ENCODE measurements at regions not wholly inside any gene's neighbourhood (a gene's known extent, or its start where the extent isn't known, plus 50 kb on each side); places are given as distances from the start of the nearest gene placed in this dataset.
"Not testable (repeated sequence)": the region's sequence is repeated elsewhere in the genome, so short reads cannot be mapped to it uniquely, and the experiment has no call there.

DNA sequence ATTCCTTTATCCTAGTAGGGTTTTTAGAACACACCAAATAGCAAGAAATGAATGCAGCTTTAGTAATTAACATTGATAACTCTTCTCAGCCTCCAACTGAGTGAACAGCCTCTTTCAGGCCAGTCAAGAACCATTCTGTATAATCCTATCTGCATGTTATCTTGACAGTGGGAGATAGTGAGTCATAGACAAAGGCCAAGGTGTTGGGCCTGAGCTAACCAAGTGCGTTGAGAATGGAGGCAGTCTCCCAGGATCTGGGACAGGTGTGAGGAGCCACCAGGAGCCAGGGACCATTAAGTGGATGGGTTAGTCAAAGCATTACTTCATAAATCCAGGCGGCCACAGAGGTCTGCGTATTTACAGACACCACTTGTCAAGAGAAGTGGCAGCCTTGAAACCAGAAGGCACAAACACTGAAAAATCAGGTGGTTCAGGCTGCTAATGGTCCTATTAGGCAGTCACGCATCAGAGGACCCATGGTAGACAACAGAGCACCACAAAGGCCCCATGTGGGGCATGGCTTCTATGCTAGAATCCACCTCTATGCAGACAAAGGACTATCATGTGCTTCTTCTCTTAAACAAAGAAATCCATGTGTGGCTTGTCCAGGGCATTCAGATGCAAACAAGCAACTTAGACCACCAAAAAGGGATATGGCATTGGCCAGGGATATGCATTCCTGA lies 409.7 kb upstream of the PIK3R1 start:
- no peak for DNase-seq

DNA sequence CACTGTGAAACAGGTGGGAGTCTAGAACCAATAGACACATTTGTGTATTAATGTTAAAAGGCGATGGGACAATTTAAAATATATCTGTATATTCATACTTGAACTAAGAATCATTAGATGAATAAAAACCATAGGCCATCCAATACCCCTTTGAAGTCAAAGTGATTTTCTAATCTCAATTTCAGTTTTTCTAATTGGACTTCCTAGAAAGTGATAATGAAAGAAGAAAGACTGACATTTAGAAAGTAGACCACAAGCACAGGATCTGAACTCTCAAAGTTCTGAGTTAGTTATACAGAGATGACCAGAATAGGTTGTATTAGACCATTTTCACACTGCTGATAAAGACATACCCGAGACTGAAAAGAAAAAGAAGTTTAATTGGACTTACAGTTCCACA lies 412.8 kb upstream of the PIK3R1 start:
- DNase-seq: no peak

DNA sequence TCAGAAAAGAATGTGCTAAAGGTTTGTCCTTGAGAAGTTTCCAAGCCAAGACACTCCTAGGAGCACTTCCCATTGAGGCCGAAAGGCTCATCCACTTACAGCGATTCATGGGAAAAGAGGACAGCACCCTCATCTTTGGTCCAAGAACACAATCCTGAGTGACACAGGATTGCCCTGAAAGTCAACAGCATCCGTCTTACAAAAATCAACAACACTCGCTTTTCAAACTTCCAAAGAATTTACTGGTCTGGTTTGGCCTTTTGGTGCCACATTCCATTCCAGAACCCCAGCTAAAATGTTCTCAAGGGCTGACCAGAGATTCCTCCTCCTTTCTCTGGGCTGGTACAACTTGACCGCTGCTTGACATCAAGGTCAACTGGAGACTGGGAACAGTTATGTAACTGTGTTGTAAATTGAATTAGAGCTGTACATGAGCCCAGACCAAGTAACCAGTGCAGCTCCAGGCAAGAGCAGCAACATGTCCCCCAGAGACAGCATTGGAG lies 415.8 kb upstream of the PIK3R1 start:
- no peak for DNase-seq

DNA sequence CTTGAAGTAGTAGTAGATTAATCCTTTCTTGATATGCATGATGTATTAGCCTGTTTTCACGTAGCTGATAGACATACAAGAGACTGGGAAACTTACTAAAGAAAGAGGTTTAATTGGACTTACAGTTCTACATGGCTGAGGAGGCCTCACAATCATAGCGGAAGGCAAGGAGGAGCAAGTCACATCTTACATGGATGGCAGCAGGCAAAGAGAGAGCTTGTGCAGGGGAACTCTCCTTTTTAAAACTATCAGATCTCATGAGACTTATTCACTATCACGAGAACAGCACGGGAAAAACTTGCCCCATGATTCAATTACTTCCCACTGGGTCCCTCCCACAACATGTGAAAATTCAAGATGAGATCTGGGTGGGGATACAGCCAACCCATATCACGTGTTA lies 417.1 kb upstream of the PIK3R1 start:
- DNase-seq: not testable (repeated sequence)

DNA sequence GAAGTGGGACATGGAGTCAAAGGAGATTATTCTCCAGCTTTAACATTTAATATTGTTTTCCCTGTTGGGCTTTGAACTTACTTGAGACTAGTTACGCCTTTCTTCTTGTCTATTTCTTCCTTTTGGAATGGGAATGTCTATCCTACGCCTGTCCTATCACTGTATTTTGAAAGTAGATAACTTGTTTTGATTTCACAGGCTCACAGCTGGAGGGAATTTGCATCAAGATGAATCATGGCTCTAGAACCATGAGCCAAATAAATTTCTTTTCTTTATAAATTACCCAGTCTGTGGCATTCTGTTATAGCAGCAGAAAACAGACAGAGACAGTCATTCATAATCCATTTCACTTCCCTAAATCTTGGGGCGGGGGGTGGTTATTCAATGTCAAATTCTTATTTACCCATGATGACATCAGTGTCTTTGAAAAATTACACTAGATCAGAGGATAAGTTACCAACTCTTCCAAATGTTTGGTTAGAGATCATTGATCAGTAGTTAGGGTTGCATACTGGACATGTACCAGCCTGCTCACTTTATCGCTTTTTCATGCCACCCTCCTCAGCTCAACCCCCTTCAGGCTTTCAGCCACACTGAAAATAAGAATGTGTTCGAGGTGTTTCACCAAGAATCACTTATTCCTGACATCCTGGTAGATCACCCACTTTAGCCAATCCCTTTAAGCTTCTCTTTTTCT lies 419.6 kb upstream of the PIK3R1 start:
- DNase-seq: no peak

DNA sequence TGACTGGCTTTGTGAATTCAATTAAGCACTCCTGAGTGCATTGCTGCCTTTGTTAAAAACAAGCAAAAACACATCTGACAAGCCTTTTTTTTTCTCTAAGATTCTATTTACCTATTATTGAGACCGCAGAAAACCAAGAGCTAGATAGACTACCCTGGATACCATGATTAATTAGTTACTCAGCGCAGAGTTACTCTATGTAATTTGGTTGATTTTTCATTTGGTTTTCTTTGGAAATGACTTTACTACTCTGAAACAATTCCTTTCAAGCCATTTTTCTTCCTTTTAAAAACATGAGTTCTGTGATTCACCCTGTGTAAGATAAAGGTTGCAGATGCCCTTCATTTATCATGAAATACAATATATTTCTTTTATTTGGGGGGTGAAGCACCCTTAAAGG lies 421.6 kb upstream of the PIK3R1 start:
- no peak for DNase-seq

DNA sequence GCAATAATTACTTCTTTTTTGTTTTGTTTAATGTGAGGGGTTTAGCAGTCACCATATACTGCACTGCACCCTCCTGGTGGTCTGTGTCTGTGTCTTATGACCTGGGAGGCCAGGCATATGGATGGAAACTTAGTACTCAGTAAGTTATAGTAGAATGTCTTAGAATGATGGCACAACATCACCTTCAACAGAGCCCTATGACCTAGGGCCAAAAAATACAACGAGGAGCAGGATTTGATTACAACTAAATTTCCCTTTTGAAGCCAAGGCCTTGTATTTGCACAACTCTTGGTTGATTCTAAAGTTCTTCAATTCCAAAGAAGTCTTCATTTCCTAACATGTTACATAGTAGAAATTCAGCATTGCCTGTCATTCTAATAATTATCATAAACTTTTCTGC lies 422.1 kb upstream of the PIK3R1 start:
- no peak for DNase-seq

DNA sequence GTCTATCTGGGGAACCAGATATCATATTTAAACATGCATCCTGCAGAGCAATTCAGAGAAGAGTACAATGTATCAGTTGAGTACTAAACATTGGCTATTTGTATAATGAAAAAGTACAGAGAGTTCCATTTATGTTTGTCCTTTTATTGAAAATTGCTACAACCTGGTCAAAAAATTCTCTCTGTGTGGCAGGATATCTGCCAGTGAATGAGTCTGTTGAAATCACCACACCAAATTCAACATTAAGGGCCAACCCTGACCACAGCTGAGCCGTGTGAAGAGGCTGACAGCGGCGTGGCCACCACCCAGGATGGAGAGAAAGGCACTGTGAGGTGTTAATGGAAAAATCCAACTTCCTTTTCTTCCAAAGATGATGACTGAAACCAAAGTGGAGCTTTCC lies 422.7 kb upstream of the PIK3R1 start:
- DNase-seq: no peak

DNA sequence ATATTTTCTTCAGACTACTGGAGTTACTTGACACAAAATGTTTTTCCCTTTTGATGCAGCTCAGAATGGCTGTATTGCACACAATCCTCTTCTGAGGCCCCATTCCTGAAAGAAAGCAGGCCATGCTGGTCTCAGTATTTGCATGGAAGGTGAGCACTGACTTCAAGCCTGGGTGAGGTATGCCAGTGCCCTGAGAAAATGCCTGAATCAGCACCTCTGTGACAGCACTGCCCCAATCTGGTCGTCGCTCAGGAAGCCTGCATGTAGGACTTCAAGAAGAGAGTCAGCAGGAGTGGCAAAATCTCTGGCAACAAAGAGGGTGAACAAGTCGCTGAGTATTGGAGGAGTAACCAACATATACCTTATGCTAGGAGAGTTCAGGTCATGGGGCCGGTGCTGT lies 425.2 kb upstream of the PIK3R1 start:
- DNase-seq: no peak

DNA sequence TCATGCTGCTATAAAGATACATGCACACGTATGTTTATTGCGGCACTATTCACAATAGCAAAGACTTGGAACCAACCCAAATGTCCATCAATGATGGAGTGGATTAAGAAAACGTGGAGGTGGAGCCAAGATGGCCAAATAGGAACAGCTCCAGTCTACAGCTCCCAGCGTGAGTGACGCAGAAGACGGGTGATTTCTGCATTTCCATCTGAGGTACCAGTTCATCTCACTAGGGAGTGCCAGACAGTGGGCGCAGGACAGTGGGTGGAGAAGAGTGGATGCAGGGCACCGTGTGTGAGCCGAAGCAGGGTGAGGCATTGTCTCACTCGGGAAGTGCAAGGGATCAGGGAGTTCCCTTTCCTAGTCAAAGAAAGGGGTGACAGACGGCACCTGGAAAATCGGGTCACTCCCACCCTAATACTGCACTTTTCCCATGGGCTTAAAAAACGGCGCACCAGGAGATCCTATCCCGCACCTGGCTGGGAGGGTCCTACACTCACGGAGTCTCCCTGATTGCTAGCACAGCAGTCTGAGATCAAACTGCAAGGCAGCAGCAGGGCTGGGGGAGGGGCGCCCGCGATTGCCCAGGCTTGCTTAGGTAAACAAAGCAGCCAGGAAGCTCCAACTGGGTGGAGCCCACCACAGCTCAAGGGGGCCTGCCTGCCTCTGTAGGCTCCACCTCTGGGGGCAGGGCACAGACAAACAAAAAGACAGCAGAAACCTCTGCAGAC lies 435.5 kb upstream of the PIK3R1 start:
- not testable (repeated sequence) for DNase-seq

DNA sequence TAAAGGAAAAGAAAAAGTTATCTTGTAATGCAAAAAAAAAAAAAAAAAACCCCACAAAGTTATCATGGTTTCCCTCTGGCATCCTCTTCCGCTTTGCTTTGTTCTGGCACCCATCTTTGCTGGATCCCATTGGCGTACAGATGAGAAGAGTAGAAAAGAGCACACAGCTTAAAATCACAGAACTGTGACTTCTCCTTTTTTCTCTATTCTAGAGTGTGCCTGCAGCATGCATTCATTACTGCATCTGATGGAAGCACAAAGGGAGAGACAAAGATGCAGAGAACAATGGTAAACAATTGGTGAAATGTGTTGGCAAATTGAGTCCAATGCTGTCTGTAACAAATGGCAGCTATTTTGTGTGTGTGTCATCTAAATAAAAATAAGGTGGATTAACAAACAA lies 440.8 kb upstream of the PIK3R1 start:
- DNase-seq: no peak

DNA sequence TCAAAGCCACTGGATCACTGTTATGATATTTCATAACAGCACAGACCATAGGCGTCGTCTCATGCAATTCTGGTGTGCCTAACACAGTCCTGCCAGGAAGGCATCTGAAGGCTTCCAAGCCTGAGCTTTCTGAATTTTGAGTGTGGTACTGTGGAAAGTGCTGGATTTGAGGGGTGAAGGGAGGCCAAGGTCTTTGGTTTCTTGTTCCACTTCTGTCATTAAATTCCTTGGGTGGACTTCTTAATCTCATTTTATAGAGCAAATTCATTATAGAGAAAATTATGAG lies 441.3 kb upstream of the PIK3R1 start:
- DNase-seq: no peak

DNA sequence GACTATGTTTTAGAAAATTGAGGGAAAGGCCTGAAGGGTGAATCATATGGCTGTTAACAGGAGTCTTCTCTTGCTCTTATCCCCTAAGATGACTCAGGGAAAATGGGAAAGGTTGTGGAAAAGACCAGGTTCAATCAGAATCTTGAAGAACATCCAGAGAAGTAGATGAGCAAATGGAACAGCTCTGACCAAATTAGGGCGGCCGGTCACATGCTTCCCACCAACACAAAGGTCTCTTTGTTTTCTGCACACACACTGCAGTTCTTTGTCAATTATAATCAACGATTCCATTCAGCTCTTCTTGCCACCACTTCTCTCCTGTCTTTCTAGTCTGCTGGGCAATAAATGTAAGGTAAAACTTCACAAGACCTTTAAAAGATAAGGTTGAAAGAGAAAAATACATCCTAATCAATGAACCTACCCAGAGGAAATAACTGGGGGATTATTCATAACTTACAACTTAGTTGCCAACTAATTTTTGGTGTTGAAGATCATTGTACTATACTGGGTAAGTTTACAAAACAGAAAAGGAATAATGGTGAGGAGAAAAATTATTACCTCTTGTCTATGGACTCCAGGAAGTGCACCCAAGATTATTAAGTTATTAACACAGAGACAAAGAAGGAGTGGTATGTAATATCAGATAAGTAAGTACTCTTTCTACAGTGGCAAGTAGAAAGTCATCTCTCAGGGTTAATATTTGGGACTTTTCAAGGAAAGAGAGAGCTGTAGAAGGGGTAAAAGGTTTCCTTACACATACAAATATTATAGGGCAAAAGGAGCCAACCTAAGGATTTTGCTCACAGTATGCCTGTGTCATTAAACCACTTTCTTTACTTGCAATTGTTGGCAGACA lies 441.9 kb upstream of the PIK3R1 start:
- DNase-seq: no peak

DNA sequence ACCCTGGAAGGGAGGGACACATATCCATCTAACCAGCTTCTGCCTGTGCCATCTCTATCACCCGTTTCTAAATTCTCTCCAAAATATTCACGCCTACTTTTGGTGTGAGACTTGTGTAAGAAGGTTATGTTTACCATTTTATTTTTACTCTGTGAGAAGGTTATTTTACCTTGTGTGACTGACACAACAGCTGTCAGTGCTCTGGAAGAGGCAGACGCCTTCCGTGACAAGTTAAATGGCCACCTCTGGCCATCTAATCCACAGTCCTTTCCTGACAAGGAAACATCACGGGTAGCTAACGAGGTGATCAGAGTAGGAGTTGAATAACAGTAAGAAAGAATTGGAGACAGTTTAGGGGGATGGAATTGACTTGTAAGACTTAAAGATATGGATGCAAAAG lies 443.8 kb upstream of the PIK3R1 start:
- no peak for DNase-seq

DNA sequence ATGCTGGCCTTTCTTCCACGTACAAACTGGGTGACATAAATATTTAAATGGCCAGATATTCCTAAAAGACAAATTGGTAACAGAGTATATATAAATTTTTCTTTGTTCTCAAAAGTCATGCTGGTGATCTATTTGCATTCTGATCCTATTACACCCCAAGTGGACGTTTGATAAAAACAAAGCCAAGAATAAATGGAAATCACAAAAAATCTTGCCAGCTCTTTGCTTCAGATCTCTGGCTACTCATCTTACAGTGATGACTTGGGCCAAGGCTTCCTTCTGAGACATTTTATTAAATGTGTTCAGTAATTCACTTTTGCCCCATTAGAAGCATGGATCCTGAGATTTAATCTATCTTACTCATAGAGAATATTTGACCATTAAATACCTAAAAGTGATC lies 444.3 kb upstream of the PIK3R1 start:
- no peak for DNase-seq

DNA sequence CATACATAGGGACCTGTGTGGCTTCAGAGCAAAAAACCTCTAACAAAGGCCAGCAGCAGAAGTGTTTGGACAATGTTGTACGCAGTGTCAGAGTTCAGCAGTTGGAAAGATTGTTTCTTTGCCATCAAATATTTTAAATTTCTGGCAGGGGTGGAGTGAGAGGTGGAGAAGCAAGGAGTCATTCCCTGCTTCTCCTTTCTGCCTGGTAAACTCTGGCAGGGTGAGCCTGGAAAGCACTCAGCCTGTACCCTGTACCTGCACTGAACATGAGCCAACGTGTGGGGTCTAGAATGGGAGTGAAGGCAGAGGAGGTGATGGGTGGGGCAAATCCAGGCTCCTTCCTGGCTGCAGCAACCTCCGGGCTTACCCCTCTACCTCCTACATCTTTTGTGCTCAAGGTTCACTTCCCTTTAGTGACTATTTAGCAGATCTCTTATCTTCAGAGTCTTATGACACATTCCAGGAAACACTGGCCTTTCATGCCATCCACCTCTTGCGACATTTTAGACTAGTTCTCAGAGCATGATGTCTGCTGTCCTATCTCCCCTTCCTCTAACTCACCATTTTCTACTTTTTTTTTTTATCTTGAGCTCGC lies 445.0 kb upstream of the PIK3R1 start:
- DNase-seq: no peak

DNA sequence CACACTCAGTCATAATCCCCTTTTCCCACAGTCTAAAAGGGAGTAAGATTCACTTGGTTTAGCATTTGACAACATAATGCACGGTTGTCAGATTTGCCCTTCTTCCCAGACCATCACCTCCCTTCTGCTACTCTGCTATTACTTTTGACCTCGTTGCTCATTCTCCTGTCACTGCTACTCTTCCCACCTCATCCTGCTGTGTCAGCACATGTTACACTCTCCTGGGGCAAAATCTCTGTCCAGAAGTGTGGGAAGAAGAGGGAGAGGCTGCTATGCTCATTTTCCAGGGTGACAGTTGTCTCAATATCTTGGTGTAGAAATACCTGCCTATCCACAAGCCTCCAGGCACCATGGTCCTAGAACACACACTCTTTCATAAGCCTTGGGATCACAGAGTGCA lies 449.9 kb upstream of the PIK3R1 start:
- DNase-seq: no peak

DNA sequence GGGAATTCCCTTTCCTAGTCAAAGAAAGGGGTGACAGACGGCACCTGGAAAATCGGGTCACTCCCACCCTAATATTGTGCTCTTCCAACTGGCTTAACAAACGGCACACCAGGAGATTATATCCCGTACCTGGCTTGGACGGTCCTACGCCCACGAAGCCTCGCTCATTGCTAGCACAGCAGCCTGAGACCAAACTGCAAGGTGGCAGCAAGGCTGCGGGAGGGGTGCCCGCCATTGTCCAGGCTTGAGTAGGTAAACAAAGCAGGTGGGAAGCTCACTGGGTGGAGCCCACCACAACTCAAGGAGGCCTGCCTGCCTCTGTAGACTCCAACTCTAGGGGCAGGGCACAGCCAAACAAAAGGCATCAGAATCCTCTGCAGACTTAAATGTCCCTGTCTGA lies 457.8 kb upstream of the PIK3R1 start:
- DNase-seq: not testable (repeated sequence)

DNA sequence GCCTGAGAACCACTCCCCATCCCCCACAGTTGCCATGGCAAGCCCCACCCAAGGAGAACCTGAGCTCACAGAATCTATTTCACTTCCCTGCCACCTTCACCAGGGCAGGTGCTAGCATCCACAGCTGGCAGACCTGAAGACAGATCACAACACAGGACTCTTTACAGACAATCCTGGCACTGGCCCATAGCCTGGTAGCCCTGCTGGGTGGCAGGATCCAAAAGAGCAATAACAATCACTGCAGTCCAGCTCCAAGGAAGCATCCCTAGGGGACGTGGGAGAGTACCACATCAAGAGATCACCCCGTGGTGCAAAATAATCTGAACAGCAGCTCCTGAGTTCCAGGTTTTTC lies 463.2 kb upstream of the PIK3R1 start:
- DNase-seq: no peak

DNA sequence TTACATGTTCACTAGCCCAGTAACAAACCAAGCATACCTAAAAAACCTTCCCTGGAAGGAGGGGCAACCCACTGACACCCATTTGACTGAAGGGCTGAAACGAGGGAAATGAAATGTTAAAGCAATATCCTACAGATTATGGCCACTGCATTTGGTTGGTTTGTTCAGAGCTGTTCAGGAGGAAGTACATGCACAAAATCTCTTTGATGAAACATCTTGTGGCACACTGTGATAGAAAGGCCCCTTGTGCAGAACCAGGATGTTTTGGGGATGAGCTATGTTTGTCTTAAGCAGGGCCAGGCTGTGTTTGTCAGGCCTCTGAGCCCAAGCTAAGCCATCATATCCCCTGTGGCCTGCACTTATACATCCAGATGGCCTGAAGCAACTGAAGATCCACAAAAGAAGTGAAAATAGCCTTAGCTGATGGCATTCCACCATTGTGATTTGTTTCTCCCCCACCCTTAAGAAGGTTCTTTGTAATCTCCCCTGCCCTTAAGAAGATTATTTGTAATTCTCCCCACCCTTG lies 467.3 kb upstream of the PIK3R1 start:
- DNase-seq: no peak

DNA sequence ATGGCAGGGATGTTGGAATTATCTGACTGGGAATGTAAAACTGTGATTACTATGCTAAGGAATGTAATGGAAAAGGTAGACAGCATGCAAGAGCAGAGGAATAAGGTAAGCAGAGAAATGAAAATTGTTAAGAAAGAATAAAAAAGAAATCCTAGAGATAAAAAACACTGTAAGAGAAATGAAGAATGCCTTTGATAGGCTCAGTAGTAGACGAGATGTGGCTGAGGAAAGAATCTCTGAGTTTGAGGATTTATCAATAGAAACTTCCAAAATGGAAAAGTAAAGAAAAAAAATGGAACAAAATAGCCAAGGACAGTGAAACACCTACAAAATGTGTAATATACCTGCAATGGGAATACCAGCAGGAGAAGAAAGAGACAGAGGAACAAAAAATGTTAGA lies 468.5 kb upstream of the PIK3R1 start:
- DNase-seq: no peak

DNA sequence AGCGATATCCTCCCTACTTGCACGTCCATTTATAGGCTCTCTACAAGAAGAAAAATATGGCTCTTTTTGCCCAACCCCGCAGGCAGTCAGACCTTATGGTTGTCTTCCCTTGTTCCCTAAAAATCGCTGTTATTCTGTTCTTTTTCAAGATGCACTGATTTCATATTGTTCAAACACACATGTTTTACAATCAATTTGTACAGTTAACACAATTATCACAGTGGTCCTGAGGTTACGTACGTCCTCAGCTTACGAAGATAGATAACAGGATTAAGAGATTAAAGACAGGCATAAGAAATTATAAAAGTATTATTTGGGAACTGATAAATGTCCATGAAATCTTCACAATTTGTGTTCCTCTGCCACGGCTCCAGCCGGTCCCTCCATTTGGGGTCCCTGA lies 468.9 kb upstream of the PIK3R1 start:
- not testable (repeated sequence) for DNase-seq

DNA sequence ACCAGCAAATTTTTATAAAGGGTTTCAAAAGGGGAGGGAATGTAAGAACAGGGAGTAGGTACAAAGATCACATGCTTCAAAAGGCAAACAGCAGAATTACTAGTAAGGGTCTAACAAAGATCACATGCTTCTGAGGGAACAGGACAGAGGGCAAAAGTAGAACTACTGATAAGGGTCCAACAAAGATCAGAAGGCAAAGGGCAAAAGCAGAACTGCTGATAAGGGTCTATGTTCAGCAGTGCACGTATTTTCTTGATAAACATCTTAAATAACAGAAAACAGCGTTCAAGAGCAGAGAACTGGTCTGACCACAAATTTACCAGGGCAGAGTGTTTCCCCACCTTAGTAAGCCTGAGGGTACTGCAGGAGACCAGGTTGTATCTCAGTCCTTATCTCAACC lies 469.5 kb upstream of the PIK3R1 start:
- no peak for DNase-seq

Data from activated CD4-positive, alpha-beta T cell treated with anti-CD3 and anti-CD28 coated beads, Interleukin-2, amount 50 U/mL, for 16 hours (primary cell).